Activated CD4-positive, alpha-beta T cell treated with anti-CD3 and anti-CD28 coated beads, Interleukin-2, amount 50 U/mL, for 16 hours (primary cell): ENCODE measurements at regions not wholly inside any gene's neighbourhood (a gene's known extent, or its start where the extent isn't known, plus 50 kb on each side); places are given as distances from the start of the nearest gene placed in this dataset.
"Not testable (repeated sequence)": the region's sequence is repeated elsewhere in the genome, so short reads cannot be mapped to it uniquely, and the experiment has no call there.

Source experiments
- DNase-seq: peaks from one replicate; pipeline ENCODE4 v3.0.0-alpha.2; 2020

DNA sequence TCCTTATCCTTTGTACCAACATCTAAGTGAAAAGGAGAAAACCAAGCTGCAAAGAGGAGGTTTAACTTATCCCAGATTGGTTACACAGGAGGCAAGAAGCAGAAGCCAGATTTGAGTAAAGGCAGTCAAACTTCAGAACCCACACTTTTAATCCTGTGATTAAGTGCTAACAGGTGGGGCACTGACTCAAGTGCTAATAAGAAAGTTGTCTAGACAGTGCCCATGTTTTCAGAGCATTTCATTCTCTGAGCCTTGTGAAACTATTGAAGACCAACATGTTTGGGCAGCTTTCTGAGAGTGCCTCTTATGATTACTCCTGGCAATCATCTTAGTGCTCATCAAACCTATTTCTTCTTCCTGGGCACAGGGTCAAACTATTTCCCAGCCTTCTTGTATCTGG lies 380.8 kb downstream of the KCNRG start:
- no peak for DNase-seq

- DNase-seq: not testable (repeated sequence)
Observed at GRCh38 chr13:50396618-50397017, 381.4 kb downstream of the KCNRG start.

DNA sequence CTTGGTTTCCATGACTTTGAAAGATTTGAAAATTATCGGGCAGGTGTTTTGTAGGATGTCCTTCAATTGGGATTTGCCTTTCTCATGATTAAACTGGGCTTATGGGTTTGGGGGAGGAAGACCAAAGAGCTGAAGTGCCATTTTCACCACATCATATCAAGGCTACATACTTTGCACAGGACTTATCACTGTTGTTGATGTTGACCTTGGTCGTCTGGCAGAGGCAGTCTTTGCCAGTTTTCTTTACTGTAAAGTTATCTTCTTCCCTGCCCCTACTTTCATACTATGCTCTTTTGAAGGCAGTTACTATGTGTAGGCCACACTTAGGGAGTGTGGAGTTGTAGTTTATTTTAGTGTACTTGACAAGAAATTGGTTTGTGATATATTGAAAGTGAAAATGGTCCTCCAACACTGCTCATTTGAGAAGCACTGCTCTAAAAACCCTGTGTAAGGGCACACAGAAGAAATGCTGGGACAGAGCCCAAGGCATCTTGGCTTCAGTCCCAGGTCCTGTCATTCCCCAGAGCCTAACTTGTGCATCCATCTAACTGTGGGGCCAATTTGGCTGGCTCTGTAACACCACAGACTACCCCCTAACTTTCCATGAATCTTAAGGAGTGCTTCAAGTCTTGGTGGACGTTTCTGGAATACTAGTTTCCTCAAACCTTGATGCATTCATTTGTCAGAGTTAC lies 384.9 kb downstream of the KCNRG start:
- no peak for DNase-seq

DNA sequence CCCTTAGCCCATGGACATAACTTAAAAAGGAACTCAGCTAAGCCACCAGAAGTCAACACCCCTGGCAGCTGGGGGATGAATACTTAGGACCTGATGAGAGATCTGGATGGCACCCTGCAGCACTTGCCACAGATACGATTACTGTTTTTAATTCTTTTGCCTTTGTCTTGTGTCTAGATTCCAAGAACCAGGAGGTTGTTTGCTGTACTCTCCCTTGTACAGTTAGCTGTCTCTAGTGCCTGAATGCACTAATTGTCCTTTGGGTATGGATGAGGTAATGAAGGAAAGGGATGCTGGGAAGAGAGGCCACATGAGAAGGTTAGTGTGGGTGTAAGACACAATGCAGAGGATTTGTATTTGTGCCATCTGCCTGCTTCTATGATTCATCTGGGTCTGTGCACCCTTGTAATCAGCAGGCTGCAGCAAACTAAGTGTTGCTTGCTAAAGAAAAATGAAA lies 385.8 kb downstream of the KCNRG start:
- no peak for DNase-seq

DNA sequence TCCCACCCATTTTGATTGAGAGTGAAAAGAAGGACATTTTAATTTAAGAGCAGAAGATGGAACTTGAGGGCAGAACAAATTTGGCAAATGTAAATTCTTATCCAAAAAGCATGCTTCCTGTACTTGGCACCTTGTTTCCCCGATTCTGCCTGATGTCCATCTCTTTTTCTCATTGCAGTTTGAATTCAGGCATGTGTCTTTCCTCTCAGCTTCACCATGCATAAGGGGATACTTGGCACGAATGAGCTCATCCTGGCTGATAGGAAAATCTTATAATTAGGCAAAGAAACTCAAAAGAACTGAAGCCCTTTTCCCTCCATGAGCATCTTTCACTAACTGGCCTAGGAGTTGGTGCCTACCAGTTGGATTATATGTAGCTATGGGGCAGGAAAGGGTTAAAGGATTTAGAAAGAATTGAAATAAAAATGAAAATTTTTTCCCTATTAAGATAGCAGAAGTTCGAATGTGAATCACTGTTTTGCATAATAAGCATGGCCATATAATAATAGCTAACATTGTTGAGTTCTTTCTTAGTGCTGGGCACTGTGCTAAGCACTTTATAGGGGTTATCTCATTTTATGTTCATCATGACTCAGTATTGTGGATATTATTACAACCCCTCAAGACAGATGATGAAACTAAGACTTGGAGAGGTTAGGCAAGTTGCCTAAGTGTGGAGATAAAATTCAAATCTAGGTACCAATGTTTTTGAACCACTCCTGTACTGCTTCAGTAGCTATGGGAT lies 386.6 kb downstream of the KCNRG start:
- no peak for DNase-seq

DNA sequence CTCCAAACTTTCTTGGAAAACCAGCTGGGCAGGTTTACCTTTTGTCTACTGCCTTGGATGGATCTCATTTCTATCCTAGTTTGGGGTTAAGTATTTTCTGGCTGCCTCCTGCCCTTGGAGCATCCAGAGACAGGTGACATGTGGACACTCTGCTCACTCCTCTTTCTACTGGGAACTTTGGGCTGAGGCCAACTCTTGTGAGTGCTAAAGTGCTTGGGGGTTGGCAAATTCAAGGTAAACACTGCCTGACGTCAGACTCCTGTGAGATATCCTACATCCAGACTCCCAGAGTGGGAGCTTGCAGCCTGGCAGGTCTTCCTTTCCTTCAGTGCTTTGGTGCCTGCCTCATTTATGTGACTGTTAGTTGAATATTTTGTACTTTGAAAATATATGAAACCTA lies 388.1 kb downstream of the KCNRG start:
- DNase-seq: no peak

- no peak for DNase-seq
Observed at GRCh38 chr13:50404116-50404515, 388.9 kb downstream of the KCNRG start.

GRCh38 chr13:50404769-50405168 lies 389.5 kb downstream of the KCNRG start:
- DNase-seq: no peak

GRCh38 chr13:50406831-50407230 lies 391.6 kb downstream of the KCNRG start:
- no peak for DNase-seq

GRCh38 chr13:50408068-50408467 lies 392.8 kb downstream of the KCNRG start:
- DNase-seq: no peak

DNA sequence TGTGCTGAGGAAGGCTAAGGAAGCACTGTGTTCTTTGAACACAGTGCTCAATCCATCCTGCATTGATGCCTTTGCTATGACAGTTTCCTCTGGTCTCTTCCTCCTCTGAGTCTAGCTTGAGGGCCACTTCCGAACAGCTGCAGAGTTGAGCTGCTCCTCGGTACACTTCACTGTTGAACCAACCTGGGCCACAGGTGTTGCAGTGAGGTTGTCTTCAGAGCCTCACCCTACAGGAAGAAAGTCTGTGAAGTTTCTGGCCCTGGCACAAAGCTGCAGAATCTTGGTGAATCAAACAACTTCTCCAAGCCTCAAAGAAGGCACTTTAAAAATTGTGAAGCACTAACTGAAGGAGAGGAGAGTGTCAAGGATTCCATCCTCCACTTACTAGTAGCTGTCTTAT lies 394.0 kb downstream of the KCNRG start:
- DNase-seq: no peak

DNA sequence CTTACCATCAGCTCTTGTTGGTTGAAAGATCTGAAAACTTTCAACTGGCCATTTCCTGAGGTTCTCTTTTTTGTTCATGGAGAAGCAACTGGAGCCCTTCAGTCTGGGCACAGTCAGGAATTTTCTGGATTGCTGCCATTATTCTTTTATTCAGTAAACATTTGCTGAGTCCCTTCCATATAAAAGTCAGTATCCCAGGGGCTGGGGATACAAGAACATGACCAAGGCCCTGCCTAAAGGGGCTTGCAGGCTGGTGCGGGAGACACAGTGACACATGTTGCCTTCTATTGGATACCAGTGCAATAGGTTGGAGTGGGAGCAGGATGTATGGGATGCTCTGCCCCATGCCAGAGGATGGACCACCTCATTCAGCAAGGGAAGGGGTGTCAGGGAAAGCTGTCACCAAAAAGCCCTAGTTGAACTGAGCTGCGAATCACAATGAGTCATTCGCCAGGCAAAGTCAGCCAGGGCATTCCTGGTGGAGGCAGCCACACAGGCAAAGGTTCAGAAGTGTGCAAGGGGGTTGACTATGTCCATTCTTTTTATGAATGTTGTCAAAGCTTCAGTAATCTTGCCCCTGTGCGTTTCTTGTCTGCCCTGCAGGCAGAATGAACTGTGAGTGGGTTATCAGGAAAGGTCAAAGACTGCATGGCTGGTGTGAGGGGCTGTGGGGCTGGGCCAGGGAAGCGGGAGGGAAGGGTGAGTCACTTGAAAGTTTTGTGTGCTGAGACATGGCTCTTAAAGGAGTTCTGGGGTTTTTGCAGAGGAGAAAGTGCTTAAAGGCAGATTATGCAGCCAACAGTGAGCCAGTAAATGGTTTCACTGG lies 395.9 kb downstream of the KCNRG start:
- no peak for DNase-seq

DNA sequence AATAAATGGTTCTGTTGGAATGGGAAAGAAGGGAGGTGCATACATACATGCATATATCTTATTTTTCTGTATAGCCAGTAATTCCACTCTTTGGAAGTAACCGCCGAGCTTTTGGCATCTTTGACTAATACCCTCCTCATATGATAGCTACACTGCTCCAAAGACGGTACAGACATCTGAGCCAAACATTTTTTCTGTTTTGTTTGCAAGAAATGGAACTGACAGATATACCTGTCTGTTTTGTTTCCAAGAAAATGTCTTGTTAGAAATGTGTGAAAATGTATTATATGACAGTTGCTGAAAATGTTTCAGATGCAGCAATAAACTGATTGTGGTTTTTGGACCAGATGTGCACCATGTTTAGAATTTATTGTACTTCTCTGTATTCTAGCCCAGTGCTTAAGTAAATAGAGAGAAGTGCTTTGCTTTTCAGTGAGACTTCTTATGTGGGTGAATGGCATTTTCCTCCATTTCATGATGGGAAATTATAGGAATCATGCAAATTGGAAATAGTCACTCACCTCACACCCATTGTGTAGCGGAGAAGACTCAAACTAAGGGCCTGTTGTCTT lies 396.9 kb downstream of the KCNRG start:
- DNase-seq: no peak

DNA sequence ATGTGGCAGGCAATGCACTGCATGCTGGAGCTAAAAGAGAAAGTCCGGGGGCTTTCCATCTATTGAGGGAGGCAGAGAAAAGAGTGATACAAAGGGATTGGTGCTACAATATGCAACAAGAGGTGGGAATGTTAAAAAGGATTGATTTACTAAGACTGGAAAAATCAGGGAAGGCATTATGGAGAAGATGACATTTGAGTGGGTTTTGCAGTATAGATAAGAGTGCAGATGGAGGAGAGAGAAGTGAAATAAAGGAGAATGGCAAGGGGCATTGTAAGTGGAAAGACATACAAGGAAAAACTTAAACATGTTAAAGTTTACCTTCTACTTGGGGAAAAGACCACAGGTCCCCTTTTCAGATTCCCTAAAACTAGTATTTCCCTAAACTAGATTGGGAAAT lies 399.4 kb downstream of the KCNRG start:
- no peak for DNase-seq

- DNase-seq: no peak
Observed at GRCh38 chr13:50415428-50415827, 400.2 kb downstream of the KCNRG start.

DNA sequence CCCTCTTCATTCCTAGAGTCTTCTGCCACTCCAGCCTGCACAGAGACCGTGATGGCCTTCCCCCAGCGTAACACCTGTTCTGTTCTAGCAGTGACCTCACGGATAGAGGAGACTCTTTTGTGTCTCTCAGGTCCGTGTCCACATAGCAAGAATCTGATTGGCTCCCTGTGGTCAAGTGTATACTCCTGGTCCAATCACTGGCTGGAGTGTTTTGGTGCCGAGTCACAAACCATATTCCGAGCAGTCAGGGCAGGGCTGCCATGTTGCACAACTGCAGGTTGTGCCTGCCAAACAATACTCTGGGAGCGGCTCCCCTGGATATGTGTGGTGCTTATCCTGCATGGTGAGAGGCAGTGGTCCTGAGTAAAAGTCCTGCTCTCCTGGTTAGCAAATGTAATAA lies 402.4 kb downstream of the KCNRG start:
- no peak for DNase-seq

DNA sequence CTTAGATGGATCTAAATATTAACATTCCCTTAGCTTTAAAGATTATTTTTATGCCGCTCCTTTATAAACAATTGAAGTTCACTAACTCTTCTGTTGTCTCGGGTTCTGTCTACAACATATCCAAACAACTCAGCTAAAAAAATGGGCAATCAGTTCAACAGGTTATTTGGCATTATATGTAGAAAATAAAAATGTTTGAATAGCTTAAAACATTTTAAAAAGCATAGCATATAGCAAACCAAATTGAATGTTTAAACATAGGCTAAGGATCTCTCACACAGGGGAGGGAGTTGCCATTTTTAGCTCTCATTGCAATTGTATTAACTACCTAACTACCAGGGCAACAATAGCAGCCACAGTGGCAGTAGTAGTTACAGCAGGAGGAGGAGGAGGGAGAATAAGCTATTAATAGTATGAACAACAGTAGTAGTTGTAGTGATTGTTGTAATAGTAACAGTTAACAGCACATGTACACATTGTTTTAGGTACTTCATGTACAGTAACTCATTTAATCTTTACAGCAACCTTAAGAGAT lies 404.2 kb downstream of the KCNRG start:
- no peak for DNase-seq

GRCh38 chr13:50419896-50420295 lies 404.7 kb downstream of the KCNRG start:
- no peak for DNase-seq

GRCh38 chr13:50420718-50421472 lies 405.7 kb downstream of the KCNRG start:
- DNase-seq: no peak

DNA sequence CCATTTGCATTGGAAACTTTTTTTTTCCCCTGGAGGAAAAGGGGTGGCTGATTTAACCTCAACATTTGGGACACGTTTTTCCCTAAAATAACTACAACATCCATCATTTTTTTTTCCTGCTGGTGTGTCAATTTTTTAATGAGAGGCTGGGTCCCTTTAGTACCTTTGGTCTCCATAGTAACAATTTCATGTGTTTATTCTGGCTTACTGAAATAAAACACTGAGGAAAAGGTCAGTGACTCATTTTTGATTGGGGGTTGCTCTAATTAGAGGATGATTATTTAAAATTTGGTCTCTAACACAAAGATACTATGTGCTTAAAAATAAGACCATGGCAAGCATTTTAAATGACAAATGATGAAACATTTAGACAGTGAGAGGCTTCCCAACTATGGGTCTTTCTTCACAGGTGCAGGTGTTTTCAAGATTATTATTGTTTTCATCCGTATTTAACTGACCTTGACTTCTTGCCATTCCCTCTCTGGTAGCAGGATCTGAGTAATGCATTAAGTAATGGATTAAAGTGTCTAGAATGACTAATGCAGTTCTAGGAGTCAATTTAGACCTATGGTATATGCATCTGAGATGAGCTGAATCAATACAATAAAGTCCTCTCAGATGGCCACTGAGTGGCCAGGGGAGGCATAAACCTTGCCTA lies 406.4 kb downstream of the KCNRG start:
- DNase-seq: no peak
